ENCODE measurements at regions not wholly inside any gene's neighbourhood (a gene's known extent, or its start where the extent isn't known, plus 50 kb on each side); places are given as distances from the start of the nearest gene placed in this dataset.

- TF ChIP-seq ESRRG (CRISPR knock-in tag; IDR thresholded peaks at IDR 0.05), result no peak
- TF ChIP-seq CSDC2 (CRISPR knock-in tag; IDR thresholded peaks at IDR 0.05), result no peak
- no peak for TF ChIP-seq CSRNP3 (CRISPR knock-in tag; IDR thresholded peaks at IDR 0.05)
These were observed 505.1 kb downstream of the IGSF11 start for GRCh38 chr3:118529554-118529953.

Data from SK-N-SH treated with all-trans-retinoic acid at 6 μM for 48 hours (cell line).